ENCODE measurements at regions not wholly inside any gene's neighbourhood (a gene's known extent, or its start where the extent isn't known, plus 50 kb on each side); places are given as distances from the start of the nearest gene placed in this dataset.

- no peak for TF ChIP-seq CTCF (conservative IDR thresholded peaks at IDR 0.05; ENCODE audit: low read length)
- TF ChIP-seq EZH2phosphoT487 (IDR thresholded peaks at IDR 0.05; ENCODE audit: borderline replicate concordance) = no peak
Measured at GRCh38 chr20:22503577-22503976, 80.8 kb downstream of the FOXA2 start.

Measured in Loucy (cell line).